HepG2 (cell line): ENCODE measurements at regions not wholly inside any gene's neighbourhood (a gene's known extent, or its start where the extent isn't known, plus 50 kb on each side); places are given as distances from the start of the nearest gene placed in this dataset.

ENCODE experiments used
- ATAC-seq: fragments of 200-7000 bp; cut with Tn5 transposase; 3 replicates; pipeline ENCODE4 v1.9.1; 2020; ENCODE audit warnings: mild to moderate bottlenecking, moderate library complexity
- BruUV-seq: library from RNA; stranded (reverse); fragments of 400-500 nt; replicated peaks from 2 replicates; lab custom pipeline; 2021; lab: Mats Ljungman, UMichigan
- CTCF ChIA-PET: fragments of 300-600 bp; formaldehyde crosslinking; extraction: SDS; loops from one replicate; lab custom pipeline; 2021; ENCODE audit warnings: low total read pairs, inconsistent platforms, low intra/inter-chr PET ratio; lab: Yijun Ruan, JAX
- POLR2A ChIA-PET: fragments of 350-600 bp; sonication (Branson Sonifier 250); formaldehyde crosslinking; loops from one replicate; lab custom pipeline; 2020; ENCODE audit warnings: antibody characterized with exemption, inconsistent platforms; lab: Yijun Ruan, JAX
- DNase-seq: peaks from one replicate; pipeline ENCODE4 v3.0.0-alpha.2; 2015; ENCODE audit warnings: low spot score
- FAIRE-seq: peaks from 3 replicates; lab custom pipeline; 2011; peaks lifted over from hg19 to GRCh38; lab: Jason Lieb, UNC
- H2AFZ ChIP-seq: one replicate; pipeline ENCODE4 v1.6.1; 2011; ENCODE audit warnings: low read length, inconsistent platforms
- H3K27ac ChIP-seq: fragments of 300-600 bp; 3 replicates; pipeline ENCODE4 v1.8.0; 2011; ENCODE audit warnings: mixed run types, mild to moderate bottlenecking, mixed read lengths, low read length, inconsistent platforms; ENCODE audit not compliant: insufficient read depth; ENCODE audit errors: extremely low read length
- H3K27me3 ChIP-seq, 2 experiments: fragments of 200-600 bp in 1 of 2; 2 replicates in 1 of 2; 3 replicates in 1 of 2; pipeline versions ENCODE4 v1.6.0 to v1.8.0; 2011; ENCODE audit warnings: low read length in 2 of 2, mild to moderate bottlenecking in 2 of 2, moderate library complexity in 2 of 2, inconsistent platforms in 1 of 2; ENCODE audit not compliant: insufficient read depth in 2 of 2, control insufficient read depth in 1 of 2
- H3K36me3 ChIP-seq, 2 experiments: fragments of 200-600 bp in 1 of 2; replicated peaks in 1 of 2; 2 replicates in 1 of 2; 3 replicates in 1 of 2; pipeline versions ENCODE4 v1.5.1 to v1.8.0; 2011; ENCODE audit warnings: low read length in 2 of 2, inconsistent platforms in 1 of 2; ENCODE audit not compliant: insufficient read depth in 2 of 2, control insufficient read depth in 1 of 2
- H3K4me1 ChIP-seq: 2 replicates; pipeline ENCODE4 v1.5.1; 2012; ENCODE audit warnings: low read length, inconsistent platforms; ENCODE audit not compliant: insufficient read depth
- H3K4me2 ChIP-seq: 2 replicates; pipeline ENCODE4 v1.6.0; 2011; ENCODE audit warnings: low read depth, low read length, inconsistent platforms
- H3K4me3 ChIP-seq, 3 experiments: fragments of 200-600 bp in 1 of 3; sonication (generic), shearing (Covaris generic) in 1 of 3; replicated peaks in 1 of 3; 2 replicates each; pipeline ENCODE4 v1.5.1; 2011 to 2016; ENCODE audit warnings: low read length in 3 of 3, inconsistent platforms in 2 of 3, low read depth in 2 of 3, mild to moderate bottlenecking in 2 of 3, control low read depth in 1 of 3, mixed read lengths in 1 of 3; ENCODE audit not compliant: insufficient read depth in 1 of 3
- H3K79me2 ChIP-seq: one replicate; pipeline ENCODE4 v1.6.1; 2011; ENCODE audit warnings: low read length, inconsistent platforms; ENCODE audit not compliant: insufficient read depth
- H3K9ac ChIP-seq: 2 replicates; pipeline ENCODE4 v1.6.0; 2011; ENCODE audit warnings: mild to moderate bottlenecking, low read depth, low read length, inconsistent platforms; ENCODE audit not compliant: insufficient read depth
- H3K9me3 ChIP-seq: 2 replicates; pipeline ENCODE4 v1.5.1; 2012; ENCODE audit warnings: mild to moderate bottlenecking, low read length
- H4K20me1 ChIP-seq: 2 replicates; pipeline ENCODE4 v1.6.0; 2011; ENCODE audit warnings: inconsistent platforms, mild to moderate bottlenecking, low read length, moderate library complexity; ENCODE audit not compliant: insufficient read depth
- STAT6 ChIP-seq: sonication (generic); formaldehyde crosslinking; IDR thresholded peaks from 2 replicates; pipeline ENCODE4 v1.4.0; 2020; ENCODE audit warnings: missing genetic modification reagents, mild to moderate bottlenecking, borderline replicate concordance
- ZBTB20 ChIP-seq: sonication (generic); formaldehyde crosslinking; IDR thresholded peaks from 2 replicates; pipeline ENCODE4 v1.8.1; 2023; ENCODE audit warnings: missing genetic modification reagents, low read depth, mild to moderate bottlenecking, borderline replicate concordance
- ZNF784 ChIP-seq: sonication (generic); formaldehyde crosslinking; IDR thresholded peaks from 2 replicates; pipeline ENCODE4 v1.5.1; 2020; ENCODE audit warnings: missing genetic modification reagents, mild to moderate bottlenecking, borderline replicate concordance
- WGBS: methylation state at CpG from one replicate; pipeline ENCODE4 v1.1.6; 2017; ENCODE audit warnings: low lambda C conversion rate; 5-methylcytosine and 5-hydroxymethylcytosine counted together
- in situ Hi-C: cut with HindIII; loops from 2 replicates; pipeline ENCODE4 v1.10.0; 2017; ENCODE audit warnings: low pct_unique_long_range_greater_than_20kb; ENCODE audit not compliant: extremely low pct_ligation_motif_present
- intact Hi-C: fragments of 100-400 bp; cut with micrococcal nuclease; formaldehyde crosslinking; loops from one replicate; pipeline ENCODE4 v1.10.0; 2022; ENCODE audit not compliant: unreplicated experiment

GRCh38 chr2:180690611-180691010 lies 289.8 kb upstream of the UBE2E3 start:
- ChIA-PET POLR2A (no interaction called here), CTCF (no interaction called here)
- Histone ChIP-seq H3K9ac (no peak overlapping the region), H3K4me2 (no peak overlapping the region), H3K4me1 (no peaks in the 10 kb centered on the region)
- TF ChIP-seq ZNF784 (CRISPR knock-in tag) = no peak
- TF ChIP-seq STAT6 = no peak
- TF ChIP-seq, all 625 proteins: peak for 0
- in situ Hi-C loops (no loop called here), intact Hi-C loops (no loop called here)
- Histone ChIP-seq H4K20me1 (no peaks in the 10 kb centered on the region), H3K4me3 (no peak overlapping the region), H2AFZ (no peak overlapping the region), H3K79me2 (no peaks in the 10 kb centered on the region), H3K9me3 (no peaks in the 10 kb centered on the region), H3K27ac (no peak overlapping the region), H3K36me3 (no peaks in the 10 kb centered on the region), H3K27me3 (no peaks in the 10 kb centered on the region)
- FAIRE-seq = no peak
- DNase-seq = no peak
- no peak for ATAC-seq
- no TSS peak for BruUV-seq

GRCh38 chr2:180682871-180683270 lies 297.5 kb upstream of the UBE2E3 start:
- Histone ChIP-seq H3K4me1 (no peaks in the 10 kb centered on the region), H3K9ac (no peak overlapping the region), H3K79me2 (no peaks in the 10 kb centered on the region), H3K4me3 (no peak overlapping the region), H3K27me3 (no peaks in the 10 kb centered on the region), H2AFZ (no peak overlapping the region), H3K27ac (no peak overlapping the region), H3K9me3 (no peaks in the 10 kb centered on the region), H3K4me2 (no peak overlapping the region), H3K36me3 (no peaks in the 10 kb centered on the region), H4K20me1 (no peaks in the 10 kb centered on the region)
- ChIA-PET POLR2A (no interaction called here), CTCF (no interaction called here)
- 0% methylated on average over 1 of the region's 1 CpG for WGBS
- in situ Hi-C loops = no loop called here
- intact Hi-C loops = no loop called here
- DNase-seq (no peak), ATAC-seq (no peak), FAIRE-seq (no peak)
- TF ChIP-seq ZBTB20 (CRISPR knock-in tag) = no peak
- no TSS peak for BruUV-seq
